Parathyroid adenoma (tissue), 2 donors: ENCODE measurements at regions not wholly inside any gene's neighbourhood (a gene's known extent, or its start where the extent isn't known, plus 50 kb on each side); places are given as distances from the start of the nearest gene placed in this dataset.
"Not testable (repeated sequence)": the region's sequence is repeated elsewhere in the genome, so short reads cannot be mapped to it uniquely, and the experiment has no call there.

ENCODE experiments used
- H2AFZ ChIP-seq: fragments of 300-600 bp; sonication (generic); one replicate; pipeline ENCODE4 v1.7.0; 2017; ENCODE audit warnings: antibody characterized with exemption, mild to moderate bottlenecking
- H3K27ac ChIP-seq: fragments of 300-600 bp; sonication (generic); one replicate; pipeline ENCODE4 v1.7.0; 2017
- H3K27me3 ChIP-seq: fragments of 300-600 bp; sonication (generic); one replicate; pipeline ENCODE4 v1.7.0; 2017; ENCODE audit warnings: low read length; ENCODE audit not compliant: control insufficient read depth, insufficient read depth
- H3K36me3 ChIP-seq: fragments of 300-600 bp; sonication (generic); one replicate; pipeline ENCODE4 v1.7.0; 2017; ENCODE audit warnings: low read length; ENCODE audit not compliant: control insufficient read depth, insufficient read depth
- H3K4me1 ChIP-seq: fragments of 300-600 bp; sonication (generic); one replicate; pipeline ENCODE4 v1.7.0; 2017; ENCODE audit warnings: control low read depth
- H3K4me2 ChIP-seq: fragments of 300-600 bp; sonication (generic); one replicate; pipeline ENCODE4 v1.7.0; 2017; ENCODE audit warnings: low read length
- H3K4me3 ChIP-seq: fragments of 300-600 bp; sonication (generic); one replicate; pipeline ENCODE4 v1.7.0; 2017; ENCODE audit warnings: low read depth, low read length
- H3K79me2 ChIP-seq: fragments of 300-600 bp; sonication (generic); one replicate; pipeline ENCODE4 v1.7.0; 2017; ENCODE audit warnings: control low read depth
- H3K9ac ChIP-seq: fragments of 300-600 bp; sonication (generic); one replicate; pipeline ENCODE4 v1.7.0; 2017; ENCODE audit warnings: mild to moderate bottlenecking
- H3K9me3 ChIP-seq: fragments of 300-600 bp; sonication (generic); one replicate; pipeline ENCODE4 v1.7.0; 2017; ENCODE audit warnings: low read length; ENCODE audit not compliant: control insufficient read depth
- CTCF ChIP-seq: fragments of 300-600 bp; sonication (generic); IDR thresholded peaks from one replicate; pipeline ENCODE4 v1.7.0; 2017; ENCODE audit warnings: antibody characterized with exemption, mild to moderate bottlenecking
- donor health status: primary hyperparathyroidism.

DNA sequence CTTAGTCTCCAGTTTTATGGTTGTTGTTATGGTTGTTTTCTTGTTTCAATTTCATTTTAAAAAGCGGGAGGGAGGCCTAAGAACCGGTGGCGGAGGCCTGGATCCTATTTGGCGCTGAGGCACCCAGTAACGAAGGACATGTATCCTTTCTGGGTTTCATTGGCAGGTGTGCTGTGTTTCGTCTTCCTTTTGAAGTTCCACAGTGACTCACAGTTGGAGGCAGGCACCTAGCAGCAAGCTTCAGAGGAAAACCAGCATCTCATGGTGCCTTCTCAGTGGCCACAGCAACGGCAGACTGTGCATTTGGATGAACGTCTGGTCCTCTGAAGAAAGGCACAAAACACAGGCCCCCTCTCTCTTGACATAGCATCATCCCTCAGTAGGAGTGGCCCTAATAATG, 697.2 kb downstream of the EFNB2 start:
- Histone ChIP-seq H3K4me1 (no peaks in the 10 kb centered on the region), H3K4me3 (no peak overlapping the region), H3K9me3 (no peaks in the 10 kb centered on the region), H3K79me2 (no peaks in the 10 kb centered on the region), H3K27ac (no peak overlapping the region), H3K36me3 (no peaks in the 10 kb centered on the region), H3K27me3 (no peaks in the 10 kb centered on the region), H3K9ac (no peak overlapping the region), H3K4me2 (no peak overlapping the region), H2AFZ (no peak overlapping the region)
- no peak for TF ChIP-seq CTCF

- not testable (repeated sequence) for H3K9ac ChIP-seq
Observed at GRCh38 chr13:105837295-105837694, 698.2 kb downstream of the EFNB2 start.

DNA sequence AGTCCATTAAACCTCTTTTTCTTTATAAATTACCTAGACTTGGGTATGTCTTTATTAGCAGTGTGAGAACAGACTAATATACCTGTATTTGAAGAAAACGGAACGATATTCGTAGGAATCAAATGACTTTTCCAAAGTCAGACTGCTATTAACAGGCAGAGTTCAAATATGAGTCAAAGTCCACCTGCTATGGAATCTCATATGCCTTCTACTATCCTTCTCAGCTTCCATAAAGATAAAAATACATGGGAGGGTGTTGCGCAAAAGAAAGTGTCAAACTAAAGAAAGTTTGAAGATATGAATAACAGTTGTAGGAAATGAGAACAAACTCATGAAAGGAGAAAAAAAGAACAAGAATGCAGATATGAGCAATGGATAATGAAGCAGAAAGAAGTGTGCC, 704.6 kb downstream of the EFNB2 start:
- H3K36me3 ChIP-seq: no peaks in the 10 kb centered on the region
- no peak overlapping the region for H3K9ac ChIP-seq
- no peaks in the 10 kb centered on the region for H3K4me1 ChIP-seq

More at GRCh38 chr13:105837295-105837694, 698.2 kb downstream of the EFNB2 start:
- H3K4me1 ChIP-seq, H3K4me2 ChIP-seq, H3K36me3 ChIP-seq, H2AFZ ChIP-seq, H3K9me3 ChIP-seq, H3K4me3 ChIP-seq, H3K27ac ChIP-seq, H3K79me2 ChIP-seq, H3K27me3 ChIP-seq: not testable (repeated sequence)

DNA sequence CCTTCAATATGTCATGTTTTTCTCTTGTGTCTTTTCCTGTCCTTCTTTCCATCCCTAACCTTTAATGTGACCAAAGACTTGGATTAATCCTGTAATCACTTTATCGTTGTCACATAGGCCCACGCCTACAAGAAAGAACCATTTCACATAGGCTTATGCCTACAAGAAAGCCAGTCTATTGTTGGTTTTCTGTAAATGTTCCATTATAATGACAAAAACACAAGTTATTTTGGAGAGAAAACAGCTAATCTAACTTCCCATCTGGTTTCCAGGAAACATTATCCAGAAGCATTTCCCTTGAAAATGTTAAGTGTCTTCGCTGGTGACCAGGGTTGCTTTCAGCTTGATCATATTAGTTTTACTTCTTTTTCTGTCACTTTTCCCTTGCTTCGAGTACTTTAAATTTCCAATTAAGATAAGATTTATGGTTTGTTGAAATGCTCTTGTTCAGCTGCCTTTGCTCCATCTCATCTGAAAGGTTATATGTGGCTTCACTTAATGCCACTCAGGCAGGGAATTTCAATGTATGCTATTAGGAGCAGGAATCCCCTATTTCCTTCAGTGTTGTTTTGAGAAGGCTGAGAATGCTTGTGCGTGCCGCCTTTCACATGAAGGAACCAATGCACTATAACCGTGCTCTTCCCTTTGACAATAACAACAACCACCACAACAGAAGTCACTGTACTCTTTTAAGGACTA, 708.2 kb downstream of the EFNB2 start:
- Histone ChIP-seq H3K9ac (no peak overlapping the region), H3K27ac (no peak overlapping the region), H3K79me2 (no peaks in the 10 kb centered on the region)

More for the DNA sequence above, 704.6 kb downstream of the EFNB2 start:
- TF ChIP-seq CTCF: no peak
- H3K27ac ChIP-seq: no peak overlapping the region
- no peak overlapping the region for H2AFZ ChIP-seq
- H3K79me2 ChIP-seq: no peaks in the 10 kb centered on the region
- no peaks in the 10 kb centered on the region for H3K27me3 ChIP-seq
- no peak overlapping the region for H3K4me2 ChIP-seq
- no peak overlapping the region for H3K4me3 ChIP-seq
- no peaks in the 10 kb centered on the region for H3K9me3 ChIP-seq

GRCh38 chr13:105825071-105825470, 710.4 kb downstream of the EFNB2 start:
- Histone ChIP-seq H3K9me3 (no peaks in the 10 kb centered on the region), H3K9ac (no peak overlapping the region), H3K27me3 (no peaks in the 10 kb centered on the region), H3K79me2 (no peaks in the 10 kb centered on the region), H3K4me1 (no peaks in the 10 kb centered on the region), H3K4me3 (no peak overlapping the region), H3K4me2 (no peak overlapping the region), H3K36me3 (no peaks in the 10 kb centered on the region), H3K27ac (no peak overlapping the region), H2AFZ (no peak overlapping the region)
- TF ChIP-seq CTCF: no peak

More for the DNA sequence above, 708.2 kb downstream of the EFNB2 start:
- H3K27me3 ChIP-seq: no peaks in the 10 kb centered on the region
- H3K9me3 ChIP-seq: no peaks in the 10 kb centered on the region
- no peak overlapping the region for H3K4me2 ChIP-seq
- H3K4me3 ChIP-seq: no peak overlapping the region
- no peaks in the 10 kb centered on the region for H3K4me1 ChIP-seq
- no peak for TF ChIP-seq CTCF
- no peak overlapping the region for H2AFZ ChIP-seq
- H3K36me3 ChIP-seq: no peaks in the 10 kb centered on the region
